Left hindlimb (tissue), 1 donor: ENCODE measurements at regions not wholly inside any gene's neighbourhood (a gene's known extent, or its start where the extent isn't known, plus 50 kb on each side); places are given as distances from the start of the nearest gene placed in this dataset.
A peak's percentile ranks its signal among the peaks of the same experiment; 100 is the strongest.

ENCODE experiments used
- DNase-seq: peaks from one replicate; pipeline ENCODE4 v3.0.0-alpha.2; 2018

- DNase-seq, result no peak
Observed at GRCh38 chr10:2949221-2949947, 118.0 kb upstream of the PFKP start.

GRCh38 chr10:2948127-2948854, 119.1 kb upstream of the PFKP start:
- DNase-seq, result no peak

GRCh38 chr10:2944788-2945187, 122.6 kb upstream of the PFKP start:
- DNase-seq, result no peak

- no peak for DNase-seq
Observed at GRCh38 chr10:2943932-2944614, 123.3 kb upstream of the PFKP start.

GRCh38 chr10:2942938-2943337, 124.4 kb upstream of the PFKP start:
- DNase-seq, result no peak

- DNase-seq, result no peak
Observed at GRCh38 chr10:2938869-2939268, 128.5 kb upstream of the PFKP start.

GRCh38 chr10:2936816-2937215, 130.5 kb upstream of the PFKP start:
- DNase-seq, result no peak

- DNase-seq, result no peak
Observed at GRCh38 chr10:2935647-2936386, 131.5 kb upstream of the PFKP start.

GRCh38 chr10:2933924-2934323, 133.4 kb upstream of the PFKP start:
- no peak for DNase-seq

- no peak for DNase-seq
Observed at GRCh38 chr10:2933519-2933918, 133.8 kb upstream of the PFKP start.

GRCh38 chr10:2933071-2933470, 134.3 kb upstream of the PFKP start:
- DNase-seq, result no peak

- DNase-seq, result no peak
Observed at GRCh38 chr10:2929480-2930258, 137.7 kb upstream of the PFKP start.

- peak; percentile 44 for DNase-seq
Observed at GRCh38 chr10:2927958-2928840, 139.1 kb upstream of the PFKP start.

GRCh38 chr10:2926918-2927660, 140.3 kb upstream of the PFKP start:
- no peak for DNase-seq

- no peak for DNase-seq
Observed at GRCh38 chr10:2925631-2926030, 141.7 kb upstream of the PFKP start.

- DNase-seq, result no peak
Observed at GRCh38 chr10:2924431-2924830, 142.9 kb upstream of the PFKP start.

- no peak for DNase-seq
Observed at GRCh38 chr10:2921956-2922680, 145.2 kb upstream of the PFKP start.

- no peak for DNase-seq
Observed at GRCh38 chr10:2920637-2921036, 146.7 kb upstream of the PFKP start.

GRCh38 chr10:2920168-2920567, 147.2 kb upstream of the PFKP start:
- DNase-seq, result no peak

GRCh38 chr10:2919016-2919415, 148.3 kb upstream of the PFKP start:
- no peak for DNase-seq
